OCI-LY3 (cell line): ENCODE measurements at regions not wholly inside any gene's neighbourhood (a gene's known extent, or its start where the extent isn't known, plus 50 kb on each side); places are given as distances from the start of the nearest gene placed in this dataset.

Source experiments
- H2AFZ ChIP-seq: fragments of 200-600, 300-600 bp; shearing (Covaris generic); 2 replicates; pipeline ENCODE4 v1.6.0; 2014; ENCODE audit warnings: antibody characterized with exemption, low read depth, low read length
- H3K27ac ChIP-seq: fragments of 200-600, 300-600 bp; sonication (generic); 2 replicates; pipeline ENCODE4 v1.5.1; 2014; ENCODE audit warnings: mild to moderate bottlenecking, low read length, moderate library complexity, mixed read lengths
- H3K27me3 ChIP-seq: fragments of 200-600, 300-600 bp; sonication (generic); 2 replicates; pipeline ENCODE4 v1.6.1; 2014; ENCODE audit warnings: low read depth, low read length, mixed read lengths
- H3K36me3 ChIP-seq: fragments of 200-600, 300-600 bp; sonication (generic); replicated peaks from 2 replicates; pipeline ENCODE3; 2014; ENCODE audit warnings: low read depth, low read length, mixed read lengths
- H3K4me1 ChIP-seq: fragments of 300-600, 200-600 bp; sonication (generic); 2 replicates; pipeline ENCODE4 v1.6.1; 2014; ENCODE audit warnings: low read length, mixed read lengths
- H3K4me2 ChIP-seq: fragments of 200-600, 300-600 bp; sonication (generic); 2 replicates; pipeline ENCODE4 v1.6.1; 2014; ENCODE audit warnings: low read length, mixed read lengths
- H3K4me3 ChIP-seq: fragments of 300-600, 200-600 bp; sonication (generic); 2 replicates; pipeline ENCODE4 v1.5.1; 2014; ENCODE audit warnings: antibody characterized with exemption, mild to moderate bottlenecking, low read length, moderate library complexity
- H3K79me2 ChIP-seq: fragments of 300-600, 200-600 bp; shearing (Covaris generic); 2 replicates; pipeline ENCODE4 v1.6.1; 2014; ENCODE audit warnings: mild to moderate bottlenecking, low read length, mixed read lengths
- H3K9ac ChIP-seq: fragments of 300-600, 200-600 bp; shearing (Covaris generic); 2 replicates; pipeline ENCODE4 v1.6.0; 2014; ENCODE audit warnings: mild to moderate bottlenecking, low read length, moderate library complexity
- H3K9me3 ChIP-seq: fragments of 200-600, 300-600 bp; shearing (Covaris generic); 2 replicates; pipeline ENCODE4 v1.6.1; 2014; ENCODE audit warnings: low read length, mixed read lengths; ENCODE audit not compliant: insufficient read depth
- H4K20me1 ChIP-seq: fragments of 200-600, 300-600 bp; sonication (generic); 2 replicates; pipeline ENCODE4 v1.6.1; 2016; ENCODE audit warnings: low read length, mixed read lengths; ENCODE audit not compliant: insufficient read depth
- CTCF ChIP-seq: fragments of 200-600, 300-600 bp; sonication (generic); IDR thresholded peaks from 2 replicates; pipeline ENCODE4 v1.5.1; 2014; ENCODE audit warnings: antibody characterized with exemption, low read length, low read depth
- EZH2phosphoT487 ChIP-seq: fragments of 200-600 bp; shearing (Covaris generic); IDR thresholded peaks from 2 replicates; pipeline ENCODE4 v1.6.1; 2018; ENCODE audit warnings: antibody characterized with exemption, mixed run types, low read depth

DNA sequence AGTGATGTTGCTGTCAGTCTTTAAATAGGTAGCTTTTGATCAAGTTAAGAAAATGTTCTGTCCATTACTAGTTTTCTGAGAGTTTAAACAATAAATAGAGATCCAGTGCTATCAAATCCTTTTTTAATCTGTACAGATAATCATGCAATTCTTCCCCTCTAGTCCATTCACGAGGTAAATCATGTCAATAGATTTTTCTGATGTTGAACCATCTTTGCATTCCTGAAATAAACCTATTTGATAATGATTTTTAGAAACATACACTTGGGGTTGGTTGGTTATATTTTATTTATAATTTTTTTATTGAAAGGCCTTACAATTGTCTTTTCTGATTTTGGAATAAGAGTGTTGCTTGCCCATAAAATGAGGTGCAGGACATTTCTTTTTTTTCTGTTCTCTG is 95.0 kb downstream of the FAM53A start:
- no peak overlapping the region for H2AFZ ChIP-seq
- H3K9me3 ChIP-seq: no peaks in the 10 kb centered on the region
- H3K4me3 ChIP-seq: no peak overlapping the region
- H3K36me3 ChIP-seq: no peaks in the 10 kb centered on the region
- H4K20me1 ChIP-seq: no peaks in the 10 kb centered on the region
- no peaks in the 10 kb centered on the region for H3K79me2 ChIP-seq
- no peak for TF ChIP-seq CTCF
- no peak for TF ChIP-seq EZH2phosphoT487
- H3K4me2 ChIP-seq: no peak overlapping the region
- no peak overlapping the region for H3K9ac ChIP-seq
- H3K4me1 ChIP-seq: no peaks in the 10 kb centered on the region
- no peak overlapping the region for H3K27ac ChIP-seq
- H3K27me3 ChIP-seq: peaks cover 16% of the 10 kb centered on the region; the same call in 1 of the 2 replicates

GRCh38 chr4:1588306-1588705 is 95.8 kb downstream of the FAM53A start:
- H3K4me1 ChIP-seq: no peaks in the 10 kb centered on the region
- H3K4me2 ChIP-seq: no peak overlapping the region
- no peaks in the 10 kb centered on the region for H3K79me2 ChIP-seq
- no peak overlapping the region for H2AFZ ChIP-seq
- no peaks in the 10 kb centered on the region for H3K9me3 ChIP-seq
- H3K4me3 ChIP-seq: no peak overlapping the region
- H4K20me1 ChIP-seq: no peaks in the 10 kb centered on the region
- no peak overlapping the region for H3K27ac ChIP-seq
- no peak for TF ChIP-seq EZH2phosphoT487
- TF ChIP-seq CTCF: no peak
- H3K9ac ChIP-seq: no peak overlapping the region
- no peaks in the 10 kb centered on the region for H3K36me3 ChIP-seq
- H3K27me3 ChIP-seq: peaks cover 16% of the 10 kb centered on the region; the same call in 1 of the 2 replicates

DNA sequence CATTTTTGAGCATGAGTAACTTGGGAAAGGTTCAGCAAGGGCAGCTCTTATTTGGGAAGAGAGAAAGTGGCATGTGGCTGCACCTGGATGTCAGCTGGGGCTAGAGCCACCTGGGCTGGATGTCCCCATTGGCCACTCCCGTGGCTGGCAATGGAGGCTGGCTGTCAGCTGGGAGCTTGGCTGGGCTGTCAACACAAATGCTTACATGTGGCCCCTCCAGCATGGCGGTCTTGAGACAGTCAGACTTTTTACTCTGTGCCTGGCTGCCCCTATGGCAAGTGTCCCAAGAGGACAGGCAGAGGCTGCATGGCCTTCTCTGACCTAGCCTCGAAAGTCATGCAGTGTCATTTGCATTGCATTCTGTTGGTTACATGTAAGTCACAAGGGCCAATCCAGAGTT is 99.6 kb downstream of the FAM53A start:
- H3K4me1 ChIP-seq: no peaks in the 10 kb centered on the region
- no peak overlapping the region for H3K4me3 ChIP-seq

DNA sequence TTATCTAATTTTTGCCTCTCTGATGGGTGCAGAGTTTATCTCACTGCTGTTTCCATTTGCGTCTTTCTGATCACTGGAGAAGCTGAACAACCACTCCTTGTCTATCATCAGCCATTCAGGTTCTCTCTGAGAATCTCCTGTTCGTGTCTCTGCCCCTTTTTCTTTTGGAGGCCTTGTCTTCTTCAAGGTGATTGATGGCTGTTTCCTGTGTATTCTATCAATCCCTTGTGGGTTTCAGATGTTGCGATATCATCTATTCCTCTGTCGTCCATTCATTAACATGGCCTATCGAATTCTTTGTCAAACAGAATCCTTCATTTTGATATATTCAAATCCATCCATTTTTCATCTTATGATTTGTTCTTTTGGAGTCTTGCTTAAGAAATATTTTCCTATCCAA is 100.3 kb downstream of the FAM53A start:
- Histone ChIP-seq H4K20me1 (no peaks in the 10 kb centered on the region), H3K36me3 (no peaks in the 10 kb centered on the region), H3K9me3 (no peaks in the 10 kb centered on the region), H3K4me1 (no peaks in the 10 kb centered on the region), H3K4me3 (no peak overlapping the region), H3K9ac (no peak overlapping the region), H2AFZ (no peak overlapping the region), H3K4me2 (no peak overlapping the region), H3K79me2 (no peaks in the 10 kb centered on the region), H3K27ac (no peak overlapping the region), H3K27me3 (peaks cover 5% of the 10 kb centered on the region; the same call in 1 of the 2 replicates)
- TF ChIP-seq CTCF (no peak), EZH2phosphoT487 (no peak)

More for the DNA sequence above, 99.6 kb downstream of the FAM53A start:
- Histone ChIP-seq H4K20me1 (no peaks in the 10 kb centered on the region), H3K27me3 (peaks cover 9% of the 10 kb centered on the region; the same call in 1 of the 2 replicates), H3K79me2 (no peaks in the 10 kb centered on the region), H3K4me2 (no peak overlapping the region), H3K27ac (no peak overlapping the region), H3K36me3 (no peaks in the 10 kb centered on the region), H3K9me3 (no peaks in the 10 kb centered on the region), H3K9ac (no peak overlapping the region), H2AFZ (no peak overlapping the region)
- no peak for TF ChIP-seq EZH2phosphoT487
- TF ChIP-seq CTCF: no peak
